ENCODE measurements at regions not wholly inside any gene's neighbourhood (a gene's known extent, or its start where the extent isn't known, plus 50 kb on each side); places are given as distances from the start of the nearest gene placed in this dataset.
"Not testable (repeated sequence)": the region's sequence is repeated elsewhere in the genome, so short reads cannot be mapped to it uniquely, and the experiment has no call there.

DNA sequence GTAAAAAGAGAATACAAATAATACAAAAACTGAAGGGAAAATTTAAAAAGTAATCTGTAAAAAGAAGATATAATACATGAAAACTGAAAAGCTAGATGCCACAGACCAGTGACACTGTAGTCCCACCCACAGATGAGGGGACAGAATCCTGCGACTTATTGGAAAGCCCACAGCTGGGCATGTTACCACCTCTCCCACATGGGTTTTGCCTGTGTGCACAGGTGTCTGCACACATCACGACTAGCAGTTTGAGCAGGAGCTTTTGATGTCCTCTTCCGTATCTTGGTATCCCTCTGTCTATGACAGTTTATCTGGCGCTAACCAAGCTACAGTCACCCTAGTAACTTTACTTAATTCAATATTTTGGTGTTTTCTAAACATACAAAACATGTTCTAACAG, 291.1 kb upstream of the EXOC2 start:
- 100% methylated on average over 1 of the region's 4 CpGs for WGBS (ENCODE audit: insufficient coverage)
- no peaks in the 10 kb centered on the region for H3K4me1 ChIP-seq (ENCODE audit: control insufficient read depth, insufficient read depth, low read length)
- H3K36me3 ChIP-seq (ENCODE audit: control insufficient read depth, insufficient read depth, low read length) = no peaks in the 10 kb centered on the region
- H3K4me3 ChIP-seq (ENCODE audit: low read length) = no peak overlapping the region
- no peak for DNase-seq
- no peaks in the 10 kb centered on the region for H3K27me3 ChIP-seq (ENCODE audit: control insufficient read depth, insufficient read depth, low read length)
- no peak overlapping the region for H3K27ac ChIP-seq (ENCODE audit: low read length)
- no peaks in the 10 kb centered on the region for H3K9me3 ChIP-seq (replicated peaks; ENCODE audit: control insufficient read depth, low read depth, low read length)

DNA sequence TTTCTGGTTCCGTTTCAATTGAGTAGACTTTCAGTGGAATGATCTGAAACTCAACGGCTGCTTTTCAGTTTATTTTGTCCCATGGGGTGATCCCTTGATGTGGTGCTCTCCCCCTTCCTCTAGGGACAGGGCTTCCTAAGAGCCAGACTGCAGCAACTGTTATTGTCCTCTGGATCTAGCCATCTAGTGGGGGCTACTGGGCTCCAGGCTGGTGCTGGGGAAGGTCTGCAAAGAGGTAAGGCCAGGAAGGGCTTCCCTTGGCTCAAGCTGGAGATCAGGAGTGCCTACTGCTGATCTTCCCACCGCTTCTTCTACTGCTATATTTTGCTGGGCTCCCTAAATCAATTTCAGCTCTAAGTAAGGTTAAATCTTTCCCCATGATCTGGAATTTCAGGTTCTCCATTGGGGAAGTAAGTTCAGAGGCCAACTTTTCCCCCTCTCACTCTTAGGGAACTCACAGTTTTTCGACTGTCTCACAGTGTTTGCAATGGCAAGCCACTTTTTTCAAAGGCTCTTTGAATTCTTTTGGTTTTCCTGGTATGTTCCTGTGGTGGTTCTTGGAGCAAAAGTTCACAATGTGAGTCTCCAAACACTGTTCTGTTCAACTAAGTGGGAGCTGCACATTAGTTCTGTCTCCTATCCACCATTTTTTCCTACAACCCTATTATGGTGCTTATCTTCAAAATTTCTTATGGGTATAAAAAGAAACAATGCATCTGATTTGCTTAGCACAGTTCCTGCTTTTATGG, 286.2 kb upstream of the EXOC2 start:
- no peak overlapping the region for H3K4me3 ChIP-seq (ENCODE audit: low read length)
- no peaks in the 10 kb centered on the region for H3K36me3 ChIP-seq (ENCODE audit: control insufficient read depth, insufficient read depth, low read length)
- DNase-seq = no peak
- WGBS (ENCODE audit: insufficient coverage) = 87% methylated on average over 3 of the region's 4 CpGs
- peaks cover 2% of the 10 kb centered on the region for H3K9me3 ChIP-seq (replicated peaks; ENCODE audit: control insufficient read depth, low read depth, low read length)
- no peaks in the 10 kb centered on the region for H3K27me3 ChIP-seq (ENCODE audit: control insufficient read depth, insufficient read depth, low read length)
- H3K27ac ChIP-seq (ENCODE audit: low read length) = no peak overlapping the region
- no peaks in the 10 kb centered on the region for H3K4me1 ChIP-seq (ENCODE audit: control insufficient read depth, insufficient read depth, low read length)

DNA sequence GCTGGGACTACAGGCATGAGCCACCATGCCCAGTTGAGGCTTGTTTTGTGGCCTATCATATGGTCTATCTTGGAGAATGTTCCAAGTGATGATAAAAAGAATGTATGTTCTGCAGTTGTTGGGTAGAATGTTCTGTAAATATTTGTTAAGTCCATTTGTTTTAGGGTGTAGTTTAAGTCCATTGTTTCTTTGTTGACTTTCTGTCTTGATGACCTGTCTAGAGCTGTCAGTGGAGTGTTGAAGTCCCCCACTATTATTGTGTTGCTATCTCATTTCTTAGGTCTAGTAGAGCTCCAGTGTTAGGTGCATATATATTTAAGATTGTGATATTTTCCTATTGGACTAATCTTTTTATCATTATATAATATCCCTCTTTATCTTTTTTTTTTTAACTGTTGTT, 284.3 kb upstream of the EXOC2 start:
- H3K27me3 ChIP-seq (ENCODE audit: control insufficient read depth, insufficient read depth, low read length); DNase-seq; H3K36me3 ChIP-seq (ENCODE audit: control insufficient read depth, insufficient read depth, low read length); H3K9me3 ChIP-seq (replicated peaks; ENCODE audit: control insufficient read depth, low read depth, low read length); H3K4me1 ChIP-seq (ENCODE audit: control insufficient read depth, insufficient read depth, low read length); H3K27ac ChIP-seq (ENCODE audit: low read length); H3K4me3 ChIP-seq (ENCODE audit: low read length): not testable (repeated sequence)

DNA sequence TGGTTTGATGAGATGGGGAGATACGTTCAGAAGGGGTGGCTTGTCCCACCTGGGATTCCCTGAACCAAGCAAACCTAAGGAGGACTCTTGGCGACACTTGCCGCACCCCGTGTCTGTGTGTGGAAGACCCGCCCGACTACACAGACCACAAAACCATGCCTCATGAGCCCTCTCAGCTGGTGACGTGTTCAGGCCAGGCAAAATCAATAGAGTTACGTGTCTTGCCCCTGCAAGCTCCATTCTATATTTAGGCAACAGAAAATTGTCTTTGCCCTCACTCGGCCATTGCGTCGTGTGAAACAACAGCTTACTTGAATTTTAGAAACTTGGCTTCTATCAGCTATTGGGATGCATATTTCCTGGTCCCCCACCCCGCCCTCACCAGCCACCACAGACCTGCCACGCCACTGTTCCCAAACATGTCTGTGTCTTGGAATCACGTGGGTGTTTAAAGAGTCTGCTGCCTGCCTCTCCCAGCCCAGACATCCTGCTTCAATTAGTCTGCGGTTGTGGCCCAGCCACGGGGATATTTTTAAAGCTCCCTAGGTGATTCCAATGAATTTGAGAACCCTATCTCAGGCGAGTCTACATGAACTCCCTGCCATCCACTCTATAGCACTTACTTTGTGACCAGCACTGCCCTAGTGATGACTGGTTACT, 279.2 kb upstream of the EXOC2 start:
- no peaks in the 10 kb centered on the region for H3K36me3 ChIP-seq (ENCODE audit: control insufficient read depth, insufficient read depth, low read length)
- 67% methylated on average over 13 of the region's 17 CpGs for WGBS (ENCODE audit: insufficient coverage)
- H3K27ac ChIP-seq (ENCODE audit: low read length) = no peak overlapping the region
- H3K4me1 ChIP-seq (ENCODE audit: control insufficient read depth, insufficient read depth, low read length) = no peaks in the 10 kb centered on the region
- H3K9me3 ChIP-seq (replicated peaks; ENCODE audit: control insufficient read depth, low read depth, low read length) = peaks cover 2% of the 10 kb centered on the region
- DNase-seq = no peak
- no peak overlapping the region for H3K4me3 ChIP-seq (ENCODE audit: low read length)
- H3K27me3 ChIP-seq (ENCODE audit: control insufficient read depth, insufficient read depth, low read length) = no peaks in the 10 kb centered on the region

DNA sequence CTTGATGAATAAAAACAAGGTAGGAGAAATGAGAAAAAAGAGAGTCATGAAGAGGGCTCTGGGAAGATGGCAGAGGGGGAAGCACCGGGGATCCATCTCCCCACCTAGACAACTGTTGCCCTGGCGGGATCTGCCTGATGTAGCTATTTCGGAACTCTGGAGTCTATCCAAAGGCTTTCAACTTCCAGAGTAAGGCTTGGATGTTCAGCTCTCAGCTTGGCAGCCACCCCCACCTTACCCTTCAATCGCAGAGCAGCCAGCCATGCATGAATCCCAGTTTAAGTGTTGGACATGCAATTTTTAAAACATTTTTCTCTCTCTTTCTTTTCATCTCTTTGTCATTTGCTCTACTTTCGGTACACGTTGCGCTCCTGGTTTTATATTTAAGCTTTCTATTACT, 275.9 kb upstream of the EXOC2 start:
- Histone ChIP-seq H3K27me3 (ENCODE audit: control insufficient read depth, insufficient read depth, low read length) (peaks cover 2% of the 10 kb centered on the region), H3K9me3 (replicated peaks; ENCODE audit: control insufficient read depth, low read depth, low read length) (no peaks in the 10 kb centered on the region), H3K36me3 (ENCODE audit: control insufficient read depth, insufficient read depth, low read length) (no peaks in the 10 kb centered on the region), H3K4me1 (ENCODE audit: control insufficient read depth, insufficient read depth, low read length) (no peaks in the 10 kb centered on the region), H3K4me3 (ENCODE audit: low read length) (no peak overlapping the region), H3K27ac (ENCODE audit: low read length) (no peak overlapping the region)
- DNase-seq = peak; percentile 74
- 42% methylated on average over 4 of the region's 7 CpGs for WGBS (ENCODE audit: insufficient coverage)

DNA sequence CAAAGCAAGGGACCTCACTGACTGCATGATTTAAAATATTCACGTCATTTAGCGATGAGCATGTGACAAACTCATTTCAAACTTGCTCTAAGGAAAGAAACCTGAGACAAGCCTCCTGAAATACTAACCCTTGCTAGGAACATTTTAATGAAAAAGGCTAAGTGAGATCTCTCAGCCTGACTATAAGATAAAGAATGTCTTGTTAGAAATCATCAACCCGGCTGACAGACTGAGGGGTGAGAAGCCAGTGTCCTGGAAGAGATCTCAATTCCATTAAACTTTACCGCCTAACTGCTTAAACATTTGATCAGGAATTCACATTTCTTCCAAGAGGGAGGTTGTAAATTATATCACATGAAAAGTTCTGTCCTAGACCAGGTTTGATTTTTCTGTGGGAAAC, 274.8 kb upstream of the EXOC2 start:
- Histone ChIP-seq H3K27me3 (ENCODE audit: control insufficient read depth, insufficient read depth, low read length) (peaks cover 5% of the 10 kb centered on the region), H3K4me3 (ENCODE audit: low read length) (no peak overlapping the region), H3K27ac (ENCODE audit: low read length) (no peak overlapping the region), H3K9me3 (replicated peaks; ENCODE audit: control insufficient read depth, low read depth, low read length) (no peaks in the 10 kb centered on the region), H3K4me1 (ENCODE audit: control insufficient read depth, insufficient read depth, low read length) (no peaks in the 10 kb centered on the region), H3K36me3 (ENCODE audit: control insufficient read depth, insufficient read depth, low read length) (no peaks in the 10 kb centered on the region)
- WGBS (ENCODE audit: insufficient coverage) = no CpG with 5 or more reads among the region's 4 CpGs
- peak; percentile 19 for DNase-seq

DNA sequence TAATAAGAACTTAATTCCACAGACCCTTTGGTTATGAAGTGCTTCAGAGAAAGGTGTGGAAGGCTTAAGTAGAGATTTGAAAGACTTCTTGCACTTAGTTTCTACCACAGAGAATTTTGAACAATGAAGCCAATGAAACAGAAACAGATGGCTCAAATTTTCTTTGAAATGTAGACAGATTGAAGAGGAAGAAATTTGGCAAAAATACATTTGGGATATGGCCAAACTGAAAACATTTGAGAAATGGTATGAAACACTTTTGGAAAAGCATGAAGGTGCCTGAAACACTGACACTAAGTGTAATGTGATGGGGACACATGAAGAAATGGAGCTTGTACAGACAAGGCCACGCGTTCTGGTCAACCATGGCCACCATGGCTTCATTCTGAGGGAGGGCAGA, 272.4 kb upstream of the EXOC2 start:
- Histone ChIP-seq H3K27ac (ENCODE audit: low read length) (no peak overlapping the region), H3K4me1 (ENCODE audit: control insufficient read depth, insufficient read depth, low read length) (no peaks in the 10 kb centered on the region), H3K27me3 (ENCODE audit: control insufficient read depth, insufficient read depth, low read length) (peaks cover 5% of the 10 kb centered on the region)

DNA sequence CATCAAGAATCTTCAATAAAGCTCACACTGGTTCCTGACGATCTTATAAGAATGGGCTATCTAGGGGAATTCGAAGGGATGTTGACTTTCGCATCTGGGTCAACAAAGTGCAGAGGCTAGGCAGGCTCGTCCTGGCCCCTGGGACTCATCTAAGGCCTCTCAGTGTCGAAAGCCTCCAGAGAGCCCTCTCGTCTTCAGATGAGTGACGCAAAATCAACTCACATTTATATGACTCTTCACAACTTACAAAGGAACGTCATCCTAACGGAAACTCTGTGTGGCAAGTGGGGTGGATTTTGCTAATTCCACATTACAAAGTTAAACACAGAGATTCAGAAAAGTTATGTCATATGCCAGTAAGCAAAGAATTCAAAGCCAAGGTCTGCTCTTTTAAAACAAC, 270.5 kb upstream of the EXOC2 start:
- no peak for DNase-seq
- Histone ChIP-seq H3K9me3 (replicated peaks; ENCODE audit: control insufficient read depth, low read depth, low read length) (no peaks in the 10 kb centered on the region), H3K4me1 (ENCODE audit: control insufficient read depth, insufficient read depth, low read length) (no peaks in the 10 kb centered on the region), H3K4me3 (ENCODE audit: low read length) (no peak overlapping the region), H3K36me3 (ENCODE audit: control insufficient read depth, insufficient read depth, low read length) (no peaks in the 10 kb centered on the region), H3K27me3 (ENCODE audit: control insufficient read depth, insufficient read depth, low read length) (peaks cover 5% of the 10 kb centered on the region), H3K27ac (ENCODE audit: low read length) (no peak overlapping the region)
- 100% methylated on average over 1 of the region's 9 CpGs for WGBS (ENCODE audit: insufficient coverage)

More for the DNA sequence above, 272.4 kb upstream of the EXOC2 start:
- Histone ChIP-seq H3K4me3 (ENCODE audit: low read length) (no peak overlapping the region), H3K36me3 (ENCODE audit: control insufficient read depth, insufficient read depth, low read length) (no peaks in the 10 kb centered on the region), H3K9me3 (replicated peaks; ENCODE audit: control insufficient read depth, low read depth, low read length) (no peaks in the 10 kb centered on the region)
- WGBS (ENCODE audit: insufficient coverage) = 91% methylated on average over 2 of the region's 2 CpGs
- DNase-seq = no peak

DNA sequence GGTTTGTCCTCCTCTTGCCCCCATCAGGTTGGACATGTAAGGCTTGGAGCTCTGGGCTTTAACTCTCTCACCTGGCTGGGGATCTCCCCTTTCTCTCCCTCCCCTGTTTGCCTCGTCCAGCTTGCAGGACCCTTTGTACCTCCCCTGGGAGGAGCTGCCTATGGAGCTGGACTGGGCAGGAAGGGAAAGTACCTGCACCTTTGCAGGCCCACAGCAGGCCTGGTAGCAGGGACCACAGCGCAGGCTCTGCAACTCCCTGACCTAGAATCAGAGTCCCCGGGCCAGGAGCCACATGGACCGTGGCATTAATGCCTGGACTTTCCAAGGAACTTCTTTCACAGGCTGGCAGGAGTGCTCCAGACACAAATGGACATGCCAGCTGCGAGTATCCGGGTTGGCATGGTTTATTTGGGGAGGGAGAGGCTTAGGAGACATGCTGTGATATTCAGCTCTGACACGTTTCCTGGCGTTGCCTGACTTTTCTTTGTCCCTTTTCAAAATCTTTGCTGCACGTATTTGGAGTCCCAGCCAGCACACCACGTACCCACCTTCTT, 268.5 kb upstream of the EXOC2 start:
- Histone ChIP-seq H3K27ac (ENCODE audit: low read length) (no peak overlapping the region), H3K9me3 (replicated peaks; ENCODE audit: control insufficient read depth, low read depth, low read length) (no peaks in the 10 kb centered on the region), H3K36me3 (ENCODE audit: control insufficient read depth, insufficient read depth, low read length) (no peaks in the 10 kb centered on the region), H3K27me3 (ENCODE audit: control insufficient read depth, insufficient read depth, low read length) (peaks cover 5% of the 10 kb centered on the region), H3K4me1 (ENCODE audit: control insufficient read depth, insufficient read depth, low read length) (no peaks in the 10 kb centered on the region), H3K4me3 (ENCODE audit: low read length) (no peak overlapping the region)
- WGBS (ENCODE audit: insufficient coverage) = 70% methylated on average over 7 of the region's 10 CpGs
- DNase-seq = peak; percentile 16

DNA sequence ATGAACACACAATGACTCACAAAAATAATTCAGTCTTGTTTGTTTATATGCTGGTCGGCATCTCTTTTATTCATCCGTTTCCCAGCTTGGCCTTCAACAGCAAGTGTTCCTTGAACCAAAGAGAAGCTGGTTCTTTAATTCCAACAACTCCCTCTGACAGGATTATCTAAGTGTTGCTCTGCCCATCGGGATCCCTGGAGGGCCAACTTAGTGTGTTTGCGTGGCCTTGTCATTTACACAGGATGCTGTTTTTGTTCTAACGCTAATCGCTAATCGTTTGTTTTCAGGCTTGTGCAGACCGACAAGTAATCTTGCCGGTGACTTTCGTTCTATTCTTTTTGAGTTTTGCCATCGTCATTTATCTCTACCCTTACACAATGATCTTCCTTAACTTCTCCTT, 267.4 kb upstream of the EXOC2 start:
- Histone ChIP-seq H3K27me3 (ENCODE audit: control insufficient read depth, insufficient read depth, low read length) (peaks cover 3% of the 10 kb centered on the region), H3K4me1 (ENCODE audit: control insufficient read depth, insufficient read depth, low read length) (no peaks in the 10 kb centered on the region), H3K36me3 (ENCODE audit: control insufficient read depth, insufficient read depth, low read length) (no peaks in the 10 kb centered on the region), H3K9me3 (replicated peaks; ENCODE audit: control insufficient read depth, low read depth, low read length) (no peaks in the 10 kb centered on the region), H3K27ac (ENCODE audit: low read length) (no peak overlapping the region), H3K4me3 (ENCODE audit: low read length) (no peak overlapping the region)
- no peak for DNase-seq
- WGBS (ENCODE audit: insufficient coverage) = 67% methylated on average over 8 of the region's 11 CpGs
